Transverse colon (tissue), 3 donors: ENCODE measurements at regions not wholly inside any gene's neighbourhood (a gene's known extent, or its start where the extent isn't known, plus 50 kb on each side); places are given as distances from the start of the nearest gene placed in this dataset.

Experiments
- EP300 ChIP-seq: sonication (generic); formaldehyde crosslinking; IDR thresholded peaks from one replicate; pipeline ENCODE4 v1.6.1; 2017; ENCODE audit warnings: antibody characterized with exemption, low read depth
- TF ChIP-seq, protein P1 (sequence below), 5 experiments: fragments of 200-600 bp in 3 of 5; fragments of 450-650 bp in 2 of 5; sonication (generic) in 3 of 5; IDR thresholded peaks; 1 replicate in 2 of 5; 2 replicates in 3 of 5; pipeline ENCODE4 v1.5.1; 2016 to 2017; ENCODE audit warnings: antibody characterized with exemption in 5 of 5, inconsistent platforms in 3 of 5, mild to moderate bottlenecking in 2 of 5, moderate library complexity in 1 of 5

DNA sequence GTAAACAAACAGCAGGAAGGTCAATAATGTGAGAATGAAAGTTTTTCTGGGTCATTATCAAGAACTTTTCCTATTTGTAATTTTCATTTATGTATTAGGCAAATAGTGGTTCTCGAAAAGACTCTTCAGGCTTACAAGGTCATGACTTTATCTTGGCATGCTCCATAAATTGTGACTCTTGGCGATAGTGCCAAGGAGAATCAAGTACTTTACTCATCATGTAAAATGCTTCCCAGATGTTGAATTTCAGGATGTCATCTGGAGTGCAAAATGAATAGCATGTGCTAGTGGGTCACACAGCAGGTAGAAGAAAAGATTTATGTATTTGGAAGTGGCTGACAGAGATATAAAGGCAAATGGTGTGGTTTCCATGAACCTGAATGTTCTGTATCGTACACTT is 1492.7 kb upstream of the PCDH20 start:
- TF ChIP-seq, protein P1, sequence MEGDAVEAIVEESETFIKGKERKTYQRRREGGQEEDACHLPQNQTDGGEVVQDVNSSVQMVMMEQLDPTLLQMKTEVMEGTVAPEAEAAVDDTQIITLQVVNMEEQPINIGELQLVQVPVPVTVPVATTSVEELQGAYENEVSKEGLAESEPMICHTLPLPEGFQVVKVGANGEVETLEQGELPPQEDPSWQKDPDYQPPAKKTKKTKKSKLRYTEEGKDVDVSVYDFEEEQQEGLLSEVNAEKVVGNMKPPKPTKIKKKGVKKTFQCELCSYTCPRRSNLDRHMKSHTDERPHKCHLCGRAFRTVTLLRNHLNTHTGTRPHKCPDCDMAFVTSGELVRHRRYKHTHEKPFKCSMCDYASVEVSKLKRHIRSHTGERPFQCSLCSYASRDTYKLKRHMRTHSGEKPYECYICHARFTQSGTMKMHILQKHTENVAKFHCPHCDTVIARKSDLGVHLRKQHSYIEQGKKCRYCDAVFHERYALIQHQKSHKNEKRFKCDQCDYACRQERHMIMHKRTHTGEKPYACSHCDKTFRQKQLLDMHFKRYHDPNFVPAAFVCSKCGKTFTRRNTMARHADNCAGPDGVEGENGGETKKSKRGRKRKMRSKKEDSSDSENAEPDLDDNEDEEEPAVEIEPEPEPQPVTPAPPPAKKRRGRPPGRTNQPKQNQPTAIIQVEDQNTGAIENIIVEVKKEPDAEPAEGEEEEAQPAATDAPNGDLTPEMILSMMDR (IDR thresholded peaks at IDR 0.05) = no peak
- TF ChIP-seq EP300 = no peak
